ENCODE measurements at regions not wholly inside any gene's neighbourhood (a gene's known extent, or its start where the extent isn't known, plus 50 kb on each side); places are given as distances from the start of the nearest gene placed in this dataset.

GRCh38 chr13:22287343-22287920 lies 616.6 kb downstream of the FGF9 start:
- Histone ChIP-seq H3K27me3 (ENCODE audit: control insufficient read depth, insufficient read depth, low read length) (no peaks in the 10 kb centered on the region), H3K79me2 (ENCODE audit: control insufficient read depth, insufficient read depth, low read length) (no peaks in the 10 kb centered on the region), H2AFZ (ENCODE audit: low read length) (no peak overlapping the region), H3K4me3 (replicated peaks in 1 of 4; ENCODE audit: control extremely low read depth in 1 of 4, insufficient read depth in 1 of 4, low read depth in 3 of 4, low read length in 4 of 4) (no peak overlapping the region), H3K9ac (ENCODE audit: insufficient read depth, low read length) (no peak overlapping the region), H3K9me3 (ENCODE audit: control insufficient read depth, insufficient read depth, low read depth, low read length) (no peaks in the 10 kb centered on the region), H3K27ac (ENCODE audit: insufficient read depth, low read length) (no peak overlapping the region), H3K4me2 (ENCODE audit: extremely low read depth, insufficient read depth, low read length) (no peak overlapping the region), H3K36me3 (ENCODE audit: control insufficient read depth, insufficient read depth, low read length) (no peaks in the 10 kb centered on the region), H3K4me1 (ENCODE audit: control insufficient read depth, extremely low read depth, insufficient read depth, low read length) (no peaks in the 10 kb centered on the region), H4K20me1 (ENCODE audit: control insufficient read depth, extremely low read depth, insufficient read depth, low read length) (no peaks in the 10 kb centered on the region)
- no peak for TF ChIP-seq CTCF (conservative IDR thresholded peaks at IDR 0.05 in 1 of 2, IDR thresholded peaks at IDR 0.05 in 1 of 2; ENCODE audit: low read depth in 1 of 2, low read length in 2 of 2)
- TF ChIP-seq EZH2 (IDR thresholded peaks at IDR 0.05; ENCODE audit: low read length, missing control alignments): no peak
- DNase-seq (ENCODE audit: low read depth in 2 of 2): no peak

GRCh38 chr13:22288496-22288895 lies 617.6 kb downstream of the FGF9 start:
- no peak for TF ChIP-seq CTCF (conservative IDR thresholded peaks at IDR 0.05 in 1 of 2, IDR thresholded peaks at IDR 0.05 in 1 of 2; ENCODE audit: low read depth in 1 of 2, low read length in 2 of 2)
- no peak for TF ChIP-seq EZH2 (IDR thresholded peaks at IDR 0.05; ENCODE audit: low read length, missing control alignments)
- no peak overlapping the region for H3K27ac ChIP-seq (ENCODE audit: insufficient read depth, low read length)
- no peak for DNase-seq (ENCODE audit: low read depth in 2 of 2)
- no peaks in the 10 kb centered on the region for H3K4me1 ChIP-seq (ENCODE audit: control insufficient read depth, extremely low read depth, insufficient read depth, low read length)
- H2AFZ ChIP-seq (ENCODE audit: low read length): no peak overlapping the region
- no peak overlapping the region for H3K4me3 ChIP-seq (replicated peaks in 1 of 4; ENCODE audit: control extremely low read depth in 1 of 4, insufficient read depth in 1 of 4, low read depth in 3 of 4, low read length in 4 of 4)
- no peaks in the 10 kb centered on the region for H3K9me3 ChIP-seq (ENCODE audit: control insufficient read depth, insufficient read depth, low read depth, low read length)
- no peaks in the 10 kb centered on the region for H3K27me3 ChIP-seq (ENCODE audit: control insufficient read depth, insufficient read depth, low read length)
- H3K4me2 ChIP-seq (ENCODE audit: extremely low read depth, insufficient read depth, low read length): no peak overlapping the region
- H3K79me2 ChIP-seq (ENCODE audit: control insufficient read depth, insufficient read depth, low read length): no peaks in the 10 kb centered on the region
- H4K20me1 ChIP-seq (ENCODE audit: control insufficient read depth, extremely low read depth, insufficient read depth, low read length): no peaks in the 10 kb centered on the region
- H3K9ac ChIP-seq (ENCODE audit: insufficient read depth, low read length): no peak overlapping the region
- H3K36me3 ChIP-seq (ENCODE audit: control insufficient read depth, insufficient read depth, low read length): no peaks in the 10 kb centered on the region

GRCh38 chr13:22289711-22290110 lies 618.8 kb downstream of the FGF9 start:
- no peaks in the 10 kb centered on the region for H3K36me3 ChIP-seq (ENCODE audit: control insufficient read depth, insufficient read depth, low read length)
- H4K20me1 ChIP-seq (ENCODE audit: control insufficient read depth, extremely low read depth, insufficient read depth, low read length): no peaks in the 10 kb centered on the region
- no peaks in the 10 kb centered on the region for H3K27me3 ChIP-seq (ENCODE audit: control insufficient read depth, insufficient read depth, low read length)
- H3K27ac ChIP-seq (ENCODE audit: insufficient read depth, low read length): no peak overlapping the region
- no peak overlapping the region for H3K4me3 ChIP-seq (replicated peaks in 1 of 4; ENCODE audit: control extremely low read depth in 1 of 4, insufficient read depth in 1 of 4, low read depth in 3 of 4, low read length in 4 of 4)
- no peaks in the 10 kb centered on the region for H3K4me1 ChIP-seq (ENCODE audit: control insufficient read depth, extremely low read depth, insufficient read depth, low read length)
- H3K9me3 ChIP-seq (ENCODE audit: control insufficient read depth, insufficient read depth, low read depth, low read length): no peaks in the 10 kb centered on the region
- DNase-seq (ENCODE audit: low read depth in 2 of 2): no peak
- H3K4me2 ChIP-seq (ENCODE audit: extremely low read depth, insufficient read depth, low read length): no peak overlapping the region
- H3K9ac ChIP-seq (ENCODE audit: insufficient read depth, low read length): no peak overlapping the region
- no peaks in the 10 kb centered on the region for H3K79me2 ChIP-seq (ENCODE audit: control insufficient read depth, insufficient read depth, low read length)
- TF ChIP-seq CTCF (conservative IDR thresholded peaks at IDR 0.05 in 1 of 2, IDR thresholded peaks at IDR 0.05 in 1 of 2; ENCODE audit: low read depth in 1 of 2, low read length in 2 of 2) (no peak), EZH2 (IDR thresholded peaks at IDR 0.05; ENCODE audit: low read length, missing control alignments) (no peak)
- H2AFZ ChIP-seq (ENCODE audit: low read length): no peak overlapping the region
